Upper lobe of left lung (tissue), 4 donors: ENCODE measurements at regions not wholly inside any gene's neighbourhood (a gene's known extent, or its start where the extent isn't known, plus 50 kb on each side); places are given as distances from the start of the nearest gene placed in this dataset.

Experiments used
- EP300 ChIP-seq, 4 donors: sonication (generic); formaldehyde crosslinking; IDR thresholded peaks; one replicate each; pipeline ENCODE4 v1.5.1; 2017; ENCODE audit warnings: antibody characterized with exemption in 4 of 4, control low read depth in 2 of 4
- POLR2AphosphoS5 ChIP-seq, 2 donors: sonication (generic); formaldehyde crosslinking; IDR thresholded peaks; one replicate each; pipeline ENCODE4 v1.5.1; 2017; ENCODE audit warnings: antibody characterized with exemption in 2 of 2
- TF ChIP-seq, protein P1 (sequence below), 6 experiments: fragments of 450-650 bp in 4 of 6; fragments of 200-600 bp in 2 of 6; sonication (generic) in 2 of 6; IDR thresholded peaks; one replicate each; pipeline ENCODE4 v1.5.1; 2016 to 2019; ENCODE audit warnings: antibody characterized with exemption in 6 of 6

DNA sequence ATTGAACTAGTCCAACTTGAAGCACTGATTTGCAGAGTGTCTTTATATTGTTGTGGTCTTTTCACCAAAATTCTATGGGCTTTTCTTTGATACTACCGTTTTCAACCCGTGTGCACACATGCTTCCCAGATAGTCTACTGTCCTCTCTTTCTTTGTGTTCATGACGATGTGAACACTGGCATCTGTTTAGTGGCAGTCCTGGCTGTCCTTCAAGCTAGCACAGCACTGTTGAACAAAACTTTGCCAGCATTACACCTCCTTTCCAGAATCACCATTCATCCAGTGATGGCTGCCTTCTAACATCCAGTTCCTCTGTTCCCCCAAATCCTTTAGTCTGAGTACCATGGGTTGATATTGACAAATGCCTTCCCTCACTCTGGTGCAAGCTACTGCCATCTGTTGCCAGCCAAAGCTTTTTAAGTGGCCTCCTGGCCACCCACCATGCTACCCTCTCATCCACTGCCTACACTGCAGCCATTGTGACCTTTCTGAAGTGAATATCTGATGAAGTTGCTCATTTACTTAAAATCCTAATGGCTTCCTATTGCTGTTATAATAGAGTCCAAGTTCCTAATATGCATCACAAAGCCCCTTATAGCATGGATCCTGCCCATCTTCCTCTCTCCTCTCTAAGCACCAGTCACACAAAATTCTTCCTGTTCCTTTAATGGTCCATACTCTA is 94.3 kb downstream of the NIBAN1 start:
- TF ChIP-seq, protein P1, sequence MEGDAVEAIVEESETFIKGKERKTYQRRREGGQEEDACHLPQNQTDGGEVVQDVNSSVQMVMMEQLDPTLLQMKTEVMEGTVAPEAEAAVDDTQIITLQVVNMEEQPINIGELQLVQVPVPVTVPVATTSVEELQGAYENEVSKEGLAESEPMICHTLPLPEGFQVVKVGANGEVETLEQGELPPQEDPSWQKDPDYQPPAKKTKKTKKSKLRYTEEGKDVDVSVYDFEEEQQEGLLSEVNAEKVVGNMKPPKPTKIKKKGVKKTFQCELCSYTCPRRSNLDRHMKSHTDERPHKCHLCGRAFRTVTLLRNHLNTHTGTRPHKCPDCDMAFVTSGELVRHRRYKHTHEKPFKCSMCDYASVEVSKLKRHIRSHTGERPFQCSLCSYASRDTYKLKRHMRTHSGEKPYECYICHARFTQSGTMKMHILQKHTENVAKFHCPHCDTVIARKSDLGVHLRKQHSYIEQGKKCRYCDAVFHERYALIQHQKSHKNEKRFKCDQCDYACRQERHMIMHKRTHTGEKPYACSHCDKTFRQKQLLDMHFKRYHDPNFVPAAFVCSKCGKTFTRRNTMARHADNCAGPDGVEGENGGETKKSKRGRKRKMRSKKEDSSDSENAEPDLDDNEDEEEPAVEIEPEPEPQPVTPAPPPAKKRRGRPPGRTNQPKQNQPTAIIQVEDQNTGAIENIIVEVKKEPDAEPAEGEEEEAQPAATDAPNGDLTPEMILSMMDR (IDR thresholded peaks at IDR 0.05), result no peak
- TF ChIP-seq POLR2AphosphoS5 (IDR thresholded peaks at IDR 0.05) (no peak), EP300 (IDR thresholded peaks at IDR 0.05) (no peak)
